K562 (cell line): ENCODE measurements at regions not wholly inside any gene's neighbourhood (a gene's known extent, or its start where the extent isn't known, plus 50 kb on each side); places are given as distances from the start of the nearest gene placed in this dataset.

ENCODE experiments used
- ATAC-seq: fragments of 200-7000 bp; cut with Tn5 transposase; 3 replicates; pipeline ENCODE4 v1.9.1; 2020; ENCODE audit warnings: moderate library complexity
- BruUV-seq: library from RNA; stranded (reverse); fragments of 400-500 nt; replicated peaks from 2 replicates; lab custom pipeline; 2021; lab: Mats Ljungman, UMichigan
- CTCF ChIA-PET: fragments of 300-600 bp; formaldehyde crosslinking; extraction: SDS; loops from one replicate; lab custom pipeline; 2021; ENCODE audit warnings: low intra/inter-chr PET ratio; lab: Yijun Ruan, JAX
- POLR2A ChIA-PET: fragments of 300-600, 350-650 bp; sonication (Branson Sonifier 250); formaldehyde crosslinking; extraction: SDS; loops from one replicate; lab custom pipeline; 2021; ENCODE audit warnings: antibody characterized with exemption, inconsistent platforms; lab: Yijun Ruan, JAX
- DNase-seq, 4 experiments: peaks; one replicate each; pipeline versions ENCODE4 v3.0.0 to v3.0.0-alpha.2; 2011 to 2018; ENCODE audit warnings: low spot score in 3 of 4, mixed read lengths in 3 of 4; ENCODE audit errors: extremely low read depth in 1 of 4
- FAIRE-seq: peaks from 2 replicates; lab custom pipeline; 2011; peaks lifted over from hg19 to GRCh38; lab: Jason Lieb, UNC
- H2AFZ ChIP-seq: 2 replicates; pipeline ENCODE4 v1.6.0; 2011; ENCODE audit warnings: low read depth, low read length, control low read depth, inconsistent platforms
- H3K27ac ChIP-seq: fragments of 200-600 bp; 3 replicates; pipeline ENCODE4 v1.8.0; 2011; ENCODE audit warnings: low read depth, mild to moderate bottlenecking, control low read depth, inconsistent platforms, low read length, moderate library complexity, mixed read lengths; ENCODE audit errors: extremely low read depth
- H3K27me3 ChIP-seq, 2 experiments: fragments of 300-600 bp in 1 of 2; 2 replicates in 1 of 2; 3 replicates in 1 of 2; pipeline versions ENCODE4 v1.6.0 to v1.8.0; 2011; ENCODE audit warnings: inconsistent platforms in 2 of 2, low read length in 2 of 2, mild to moderate bottlenecking in 1 of 2, mixed read lengths in 1 of 2, moderate library complexity in 1 of 2; ENCODE audit not compliant: control insufficient read depth in 2 of 2, insufficient read depth in 2 of 2
- H3K36me3 ChIP-seq: fragments of 300-600 bp; 3 replicates; pipeline ENCODE4 v1.8.0; 2011; ENCODE audit warnings: mild to moderate bottlenecking, low read length, inconsistent platforms; ENCODE audit not compliant: control insufficient read depth, insufficient read depth
- H3K4me1 ChIP-seq, 2 experiments: fragments of 200-600 bp in 1 of 2; replicated peaks in 1 of 2; 2 replicates in 1 of 2; 3 replicates in 1 of 2; pipeline versions ENCODE4 v1.5.1 to v1.8.0; 2011; ENCODE audit warnings: inconsistent platforms in 2 of 2, low read length in 2 of 2, mild to moderate bottlenecking in 1 of 2, mixed read lengths in 1 of 2, moderate library complexity in 1 of 2; ENCODE audit not compliant: control insufficient read depth in 2 of 2, insufficient read depth in 2 of 2
- H3K4me2 ChIP-seq: 2 replicates; pipeline ENCODE4 v1.6.1; 2011; ENCODE audit warnings: low read length, control low read depth, inconsistent platforms, mixed read lengths; ENCODE audit not compliant: insufficient read depth
- H3K4me3 ChIP-seq: fragments of 200-600 bp; sonication (generic), shearing (Covaris generic); 2 replicates; pipeline ENCODE4 v1.5.1; 2016; ENCODE audit warnings: control low read depth, inconsistent platforms
- H3K79me2 ChIP-seq: fragments of 200-600 bp; 3 replicates; pipeline ENCODE4 v1.8.0; 2011; ENCODE audit warnings: low read length, inconsistent platforms; ENCODE audit not compliant: control insufficient read depth, insufficient read depth
- H3K9ac ChIP-seq, 2 experiments: 2 replicates each; pipeline versions ENCODE4 v1.6.0 to v1.6.1; 2011; ENCODE audit warnings: low read depth in 2 of 2, low read length in 2 of 2, control low read depth in 1 of 2, inconsistent platforms in 1 of 2, mild to moderate bottlenecking in 1 of 2, mixed read lengths in 1 of 2; ENCODE audit not compliant: insufficient read depth in 1 of 2
- H3K9me1 ChIP-seq: one replicate; pipeline ENCODE4 v1.6.0; 2011; ENCODE audit warnings: inconsistent platforms, mild to moderate bottlenecking, low read length, moderate library complexity; ENCODE audit not compliant: control insufficient read depth, insufficient read depth
- H3K9me3 ChIP-seq: replicated peaks from 2 replicates; pipeline ENCODE4 v1.5.1; 2011; ENCODE audit warnings: low read depth, low read length, inconsistent platforms; ENCODE audit not compliant: control insufficient read depth, insufficient read depth
- H4K20me1 ChIP-seq: replicated peaks from 2 replicates; pipeline ENCODE4 v1.6.1; 2011; ENCODE audit warnings: low read length, inconsistent platforms, mixed read lengths; ENCODE audit not compliant: control insufficient read depth, insufficient read depth
- FOSL1 ChIP-seq: fragments of 200-800 bp; sonication (Bioruptor generic); conservative IDR thresholded peaks from 2 replicates; pipeline ENCODE4 v1.6.1; 2016; ENCODE audit warnings: missing genetic modification characterization, missing compliant biosample characterization
- MCM5 ChIP-seq: fragments of 450-650 bp; IDR thresholded peaks from 2 replicates; pipeline ENCODE4 v1.6.1; 2016; ENCODE audit warnings: low read depth
- POLR3A ChIP-seq: IDR thresholded peaks from 2 replicates; pipeline ENCODE4 v1.6.1; 2011; ENCODE audit warnings: borderline replicate concordance, mild to moderate bottlenecking, moderate library complexity; ENCODE audit not compliant: insufficient read length, insufficient read depth; ENCODE audit errors: extremely low read depth
- RAD21 ChIP-seq, 2 experiments: fragments of 250-450 bp in 1 of 2; fragments of 450-650 bp in 1 of 2; sonication (Bioruptor Pico) in 1 of 2; formaldehyde crosslinking in 1 of 2; IDR thresholded peaks in 1 of 2; conservative IDR thresholded peaks in 1 of 2; 2 replicates each; pipeline versions ENCODE4 v1.4.0 to v1.8.0; 2020 to 2022; ENCODE audit warnings: mild to moderate bottlenecking in 2 of 2, moderate library complexity in 1 of 2
- TEAD4 ChIP-seq, 2 experiments: sonication (generic) in 1 of 2; formaldehyde crosslinking in 1 of 2; IDR thresholded peaks; 2 replicates each; pipeline versions ENCODE4 v1.6.1 to v1.8.0; 2012 to 2022; ENCODE audit warnings: borderline replicate concordance in 1 of 2, inconsistent platforms in 1 of 2, low read length in 1 of 2, mild to moderate bottlenecking in 1 of 2, missing genetic modification reagents in 1 of 2
- TOE1 ChIP-seq, 2 experiments: fragments of 450-650 bp in 1 of 2; sonication (generic) in 1 of 2; formaldehyde crosslinking in 1 of 2; IDR thresholded peaks; 2 replicates each; pipeline versions ENCODE4 v1.7.1 to v1.8.0; 2016 to 2022; ENCODE audit warnings: borderline replicate concordance in 2 of 2, mild to moderate bottlenecking in 2 of 2, antibody characterized with exemption in 1 of 2, inconsistent platforms in 1 of 2, low read depth in 1 of 2, missing genetic modification reagents in 1 of 2, moderate library complexity in 1 of 2
- ZFPM2 ChIP-seq: fragments of 250-450 bp; sonication (Bioruptor Pico); IDR thresholded peaks from 2 replicates; pipeline ENCODE4 v1.5.1; 2022; ENCODE audit warnings: mild to moderate bottlenecking
- ZNF212 ChIP-seq: fragments of 450-650 bp; formaldehyde crosslinking; IDR thresholded peaks from 2 replicates; pipeline ENCODE4 v1.4.0; 2020; ENCODE audit warnings: mild to moderate bottlenecking
- ZNF274 ChIP-seq: IDR thresholded peaks from 2 replicates; pipeline ENCODE4 v1.6.1; 2011; ENCODE audit warnings: low read depth, mild to moderate bottlenecking, low read length, moderate library complexity, borderline replicate concordance
- ZNF282 ChIP-seq: sonication (generic); formaldehyde crosslinking; IDR thresholded peaks from 2 replicates; pipeline ENCODE4 v1.8.1; 2023; ENCODE audit warnings: missing genetic modification reagents
- ZNF311 ChIP-seq: fragments of 250-450 bp; sonication (Bioruptor Pico); IDR thresholded peaks from 2 replicates; pipeline ENCODE4 v1.4.0; 2020; ENCODE audit warnings: mild to moderate bottlenecking, moderate library complexity
- ZNF589 ChIP-seq: fragments of 200-800 bp; sonication (Bioruptor generic); IDR thresholded peaks from 2 replicates; pipeline ENCODE4 v1.6.1; 2016; ENCODE audit warnings: low read depth, missing genetic modification characterization, missing compliant biosample characterization
- ZNF77 ChIP-seq: fragments of 250-450 bp; sonication (Bioruptor Pico); IDR thresholded peaks from 2 replicates; pipeline ENCODE4 v1.5.0; 2020
- ZSCAN32 ChIP-seq: fragments of 450-650 bp; formaldehyde crosslinking; IDR thresholded peaks from 2 replicates; pipeline ENCODE4 v1.4.0; 2020; ENCODE audit warnings: mild to moderate bottlenecking, moderate library complexity
- WGBS: fragments of 100-300 bp; shearing (Covaris generic); methylation state at CpG from one replicate; pipeline ENCODE4 v1.1.6; 2016; ENCODE audit warnings: low coverage, mixed read lengths; ENCODE audit not compliant: insufficient coverage; ENCODE audit errors: missing lambda C conversion rate; 5-methylcytosine and 5-hydroxymethylcytosine counted together
- in situ Hi-C: fragments of 300-500 bp; cut with MboI; formaldehyde crosslinking; loops from 4 replicates; pipeline ENCODE4 v1.15.0; 2018; ENCODE audit warnings: inconsistent platforms, mixed read lengths
- intact Hi-C: fragments of 100-400 bp; cut with micrococcal nuclease; formaldehyde crosslinking; loops from 2 replicates; pipeline ENCODE4 v1.14.2; 2022

- H3K27me3 ChIP-seq: peaks cover 20 to 75% of the 10 kb centered on the region in 2 experiments; a peak in 4 of 5 replicates
- no peak overlapping the region for H3K9ac ChIP-seq
- H4K20me1 ChIP-seq: 0 out of 2 replicates have a peak, but pooled peaks cover 5% of the 10 kb centered on the region
- POLR2A ChIA-PET: interaction anchor here (0.7 kb wide), 1 partner anchor 13 kb away, joined by 3 read pairs; no protein-coding TSS in a partner anchor
- H2AFZ ChIP-seq: no peak overlapping the region
- intact Hi-C loops (loop anchor here (10.0 kb wide), 1 partner anchor 204 kb away; the partner anchor contains the start of gene RNF14), in situ Hi-C loops (no loop called here)
- FAIRE-seq: no peak
- H3K36me3 ChIP-seq: no peaks in the 10 kb centered on the region
- DNase-seq: no peak
- H3K4me1 ChIP-seq: no peaks in the 10 kb centered on the region
- TF ChIP-seq TEAD4 (IDR thresholded peaks at IDR 0.05; ENCODE audit: low read length) (no peak), TEAD4 (CRISPR knock-in tag; IDR thresholded peaks at IDR 0.05; ENCODE audit: borderline replicate concordance) (no peak), POLR3A (no peak), TOE1 (IDR thresholded peaks at IDR 0.05; ENCODE audit: borderline replicate concordance) (no peak), TOE1 (CRISPR knock-in tag; IDR thresholded peaks at IDR 0.05; ENCODE audit: borderline replicate concordance, low read depth) (no peak), MCM5 (no peak), FOSL1 (no peak), ZFPM2 (CRISPR knock-in tag) (no peak), ZNF77 (CRISPR knock-in tag) (no peak), ZNF311 (CRISPR knock-in tag) (no peak), ZNF589 (CRISPR knock-in tag) (no peak), RAD21 (CRISPR knock-in tag; conservative IDR thresholded peaks at IDR 0.05 in 1 of 2, IDR thresholded peaks at IDR 0.05 in 1 of 2) (no peak), ZNF282 (CRISPR knock-in tag) (no peak), ZNF274 (no peak), ZSCAN32 (CRISPR knock-in tag) (no peak), ZNF212 (CRISPR knock-in tag) (no peak)
- ATAC-seq: no peak
- CTCF ChIA-PET: no interaction called here
- no peak overlapping the region for H3K27ac ChIP-seq
- H3K79me2 ChIP-seq: no peaks in the 10 kb centered on the region
- no peak overlapping the region for H3K4me3 ChIP-seq
- no peak overlapping the region for H3K4me2 ChIP-seq
- no TSS peak for BruUV-seq
- no peaks in the 10 kb centered on the region for H3K9me3 ChIP-seq
- under 1% methylated on average over 10 of the region's 10 CpGs for WGBS
- no peaks in the 10 kb centered on the region for H3K9me1 ChIP-seq
These were observed 78.7 kb upstream of the ARAP3 start for GRCh38 chr5:141760753-141761152.
